Pancreas (tissue), 10 donors: ENCODE measurements at regions not wholly inside any gene's neighbourhood (a gene's known extent, or its start where the extent isn't known, plus 50 kb on each side); places are given as distances from the start of the nearest gene placed in this dataset.

Source experiments
- ATAC-seq, 4 donors: fragments of 200-7000 bp; cut with Tn5 transposase; one replicate each; pipeline versions ENCODE4 v1.8.0 to v1.9.1; 2020; ENCODE audit warnings: mild to moderate bottlenecking in 4 of 4, moderate library complexity in 4 of 4
- DNase-seq, 6 donors: peaks; one replicate each; pipeline ENCODE4 v3.0.0-alpha.2; 2020
- FAIRE-seq: peaks from 2 replicates; lab custom pipeline; 2012; peaks lifted over from hg19 to GRCh38; lab: Jason Lieb, UNC
- H3K27ac ChIP-seq, 4 donors: fragments of 200-600 bp; sonication (generic); 1 replicate in 3 of 4; 2 replicates in 1 of 4; pipeline versions ENCODE4 v1.5.0 to v1.8.0; 2020
- H3K27me3 ChIP-seq, 4 donors: fragments of 200-600 bp; one replicate each; pipeline ENCODE4 v1.8.0; 2021
- H3K36me3 ChIP-seq, 3 donors: fragments of 200-600 bp; sonication (generic) in 1 of 3; one replicate each; pipeline versions ENCODE4 v1.5.0 to v1.8.0; 2020 to 2021
- H3K4me1 ChIP-seq, 3 donors: fragments of 200-600 bp; one replicate each; pipeline ENCODE4 v1.8.0; 2021
- H3K4me3 ChIP-seq, 4 donors: fragments of 200-600 bp; sonication (generic) in 2 of 4; one replicate each; pipeline versions ENCODE4 v1.5.0 to v1.8.0; 2020 to 2021
- H3K9me3 ChIP-seq, 4 donors: fragments of 200-600 bp; one replicate each; pipeline ENCODE4 v1.8.0; 2021
- CTCF ChIP-seq, 4 donors: fragments of 200-600 bp; sonication (generic) in 3 of 4; IDR thresholded peaks; one replicate each; pipeline versions ENCODE4 v1.5.0 to v1.8.0; 2021; ENCODE audit warnings: antibody characterized with exemption in 4 of 4
- WGBS, 2 donors: extraction: QIAGEN DNeasy Blood & Tissue Kit; methylation state at CpG; one replicate each; pipeline ENCODE4 v1.1.7; 2013; 5-methylcytosine and 5-hydroxymethylcytosine counted together
- intact Hi-C, 3 donors: fragments of 100-400 bp; cut with DNase I; formaldehyde crosslinking; loops; one replicate each; pipeline versions ENCODE4 v1.11.1 to v1.14.2; 2022
- donor health status: healthy with polysubstance abuse.
- donor health status: DM: no; HTN: no; CAD: no; lungs with moderate emphysema.
- donor health status: DM: no; HTN: no; CAD: no.
- donor health status: control.
- donor health status: control.
- donor health status: Bipolar disorder and iron deficiency.
- donor health status: DM: yes; HTN: yes; CAD: no.
- donor health status: DM: no; HTN: no; CAD: no.
- donor health status: DM: no; HTN: no; CAD: no.
- donor health status: DM: yes; HTN: yes; CAD: no.

GRCh38 chr6:8872589-8872988 lies 437.2 kb upstream of the SLC35B3 start:
- Histone ChIP-seq H3K27me3 (no peaks in the 10 kb centered on the region), H3K4me1 (no peaks in the 10 kb centered on the region), H3K27ac (no peak overlapping the region), H3K4me3 (no peak overlapping the region), H3K36me3 (no peaks in the 10 kb centered on the region), H3K9me3 (no peaks in the 10 kb centered on the region)
- no peak for ATAC-seq
- DNase-seq = no peak
- intact Hi-C loops = no loop called here
- 56 to 58% methylated on average over 3 of the region's 3 CpGs for WGBS, 2 donors
- FAIRE-seq = no peak
- TF ChIP-seq CTCF (IDR thresholded peaks at IDR 0.05) = no peak

GRCh38 chr6:8865451-8865850 lies 430.1 kb upstream of the SLC35B3 start:
- no peaks in the 10 kb centered on the region for H3K4me1 ChIP-seq
- H3K36me3 ChIP-seq = no peaks in the 10 kb centered on the region
- H3K9me3 ChIP-seq = no peaks in the 10 kb centered on the region
- ATAC-seq (no peak), DNase-seq (no peak), FAIRE-seq (no peak)
- H3K27me3 ChIP-seq = no peaks in the 10 kb centered on the region
- TF ChIP-seq CTCF (IDR thresholded peaks at IDR 0.05) = no peak
- intact Hi-C loops = no loop called here
- H3K27ac ChIP-seq = no peak overlapping the region
- 80 to 82% methylated on average over 3 of the region's 3 CpGs for WGBS, 2 donors
- H3K4me3 ChIP-seq = no peak overlapping the region

GRCh38 chr6:8860671-8861070 lies 425.3 kb upstream of the SLC35B3 start:
- Histone ChIP-seq H3K9me3 (no peaks in the 10 kb centered on the region), H3K36me3 (no peaks in the 10 kb centered on the region), H3K4me1 (no peaks in the 10 kb centered on the region), H3K27me3 (no peaks in the 10 kb centered on the region), H3K27ac (no peak overlapping the region), H3K4me3 (no peak overlapping the region)
- intact Hi-C loops = no loop called here
- DNase-seq = no peak
- TF ChIP-seq CTCF (IDR thresholded peaks at IDR 0.05) = no peak
- no peak for FAIRE-seq
- ATAC-seq = no peak

- DNase-seq (no peak), FAIRE-seq (no peak), ATAC-seq (no peak)
- Histone ChIP-seq H3K36me3 (no peaks in the 10 kb centered on the region), H3K4me1 (no peaks in the 10 kb centered on the region), H3K27ac (no peak overlapping the region), H3K4me3 (no peak overlapping the region), H3K27me3 (no peaks in the 10 kb centered on the region), H3K9me3 (no peaks in the 10 kb centered on the region)
- intact Hi-C loops = no loop called here
- TF ChIP-seq CTCF (IDR thresholded peaks at IDR 0.05) = no peak
- WGBS, 2 donors = 55 to 67% methylated on average over 3 of the region's 3 CpGs
These were observed 424.2 kb upstream of the SLC35B3 start for GRCh38 chr6:8859501-8859900.

- H3K4me1 ChIP-seq = no peaks in the 10 kb centered on the region
- 49 to 50% methylated on average over 4 of the region's 4 CpGs for WGBS, 2 donors
- no peak overlapping the region for H3K4me3 ChIP-seq
- H3K36me3 ChIP-seq = no peaks in the 10 kb centered on the region
- no peak for FAIRE-seq
- no peak overlapping the region for H3K27ac ChIP-seq
- intact Hi-C loops = no loop called here
- DNase-seq = no peak
- TF ChIP-seq CTCF (IDR thresholded peaks at IDR 0.05) = no peak
- H3K27me3 ChIP-seq = no peaks in the 10 kb centered on the region
- H3K9me3 ChIP-seq = no peaks in the 10 kb centered on the region
- ATAC-seq = peak in 1 of 4 donors; percentile 16
These were observed 423.5 kb upstream of the SLC35B3 start for GRCh38 chr6:8858854-8859331.
